NCI-H748 treated with DMSO at 0.1 percent for 48 hours (cell line): ENCODE measurements at regions not wholly inside any gene's neighbourhood (a gene's known extent, or its start where the extent isn't known, plus 50 kb on each side); places are given as distances from the start of the nearest gene placed in this dataset.
"Not testable (repeated sequence)": the region's sequence is repeated elsewhere in the genome, so short reads cannot be mapped to it uniquely, and the experiment has no call there.

Experiments used
- DNase-seq: peaks from one replicate; lab custom pipeline; 2025; lab: John Stamatoyannopoulos, UW

DNA sequence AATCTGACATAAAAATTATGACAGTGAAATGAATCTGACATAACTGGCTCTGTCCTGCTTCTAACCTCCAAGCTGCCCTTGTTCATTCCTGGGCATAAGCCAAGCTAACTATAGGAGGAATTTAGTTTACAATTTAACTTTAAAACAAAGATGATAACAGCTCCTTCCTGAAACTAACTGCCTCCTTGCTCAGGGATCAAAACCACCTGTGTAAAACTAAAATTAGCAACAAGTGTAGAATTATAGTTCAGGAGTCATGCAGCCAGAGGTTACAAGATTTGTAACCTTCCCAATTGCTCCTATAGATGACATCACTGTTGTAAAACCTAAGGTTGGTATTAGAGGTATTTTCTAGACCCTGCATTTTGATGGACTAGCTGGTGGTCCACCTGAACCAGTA, 256.4 kb upstream of the POM121L12 start:
- DNase-seq, result no peak

DNA sequence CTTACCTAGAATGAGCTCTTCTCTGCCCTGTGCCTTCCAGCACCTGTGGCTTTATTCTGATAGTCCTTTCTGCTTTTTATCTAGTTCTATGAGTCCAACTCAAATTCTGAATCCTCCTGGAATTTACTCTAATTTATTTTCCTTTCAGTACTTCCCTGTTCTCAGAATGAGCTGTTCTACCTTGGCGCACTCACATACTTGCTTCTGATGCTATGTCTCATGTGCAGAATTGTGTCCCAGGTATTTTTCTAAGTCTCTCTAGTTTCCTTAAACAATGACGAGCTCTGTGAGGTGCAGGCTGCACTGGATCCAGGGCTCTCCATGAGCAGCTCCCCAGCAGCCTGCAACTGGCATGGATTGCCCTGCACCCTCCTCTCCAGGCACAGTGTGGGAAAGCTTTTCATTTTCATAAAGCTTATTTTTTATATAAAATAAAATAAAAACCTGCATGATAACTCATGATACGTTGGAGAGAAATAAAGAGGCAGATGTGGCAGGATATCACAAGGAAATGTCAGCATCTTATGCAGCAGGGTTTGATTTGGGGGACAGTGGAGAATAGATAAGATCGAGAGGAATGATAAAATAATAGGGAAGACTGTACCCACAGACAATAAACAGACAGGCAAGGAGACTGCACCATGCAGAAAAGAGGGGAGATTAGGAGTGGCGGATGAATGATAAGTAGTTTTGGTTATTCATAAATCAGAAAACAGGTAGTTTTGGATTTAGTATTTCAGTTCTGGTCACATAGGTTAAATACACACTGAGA, 258.2 kb upstream of the POM121L12 start:
- no peak for DNase-seq

DNA sequence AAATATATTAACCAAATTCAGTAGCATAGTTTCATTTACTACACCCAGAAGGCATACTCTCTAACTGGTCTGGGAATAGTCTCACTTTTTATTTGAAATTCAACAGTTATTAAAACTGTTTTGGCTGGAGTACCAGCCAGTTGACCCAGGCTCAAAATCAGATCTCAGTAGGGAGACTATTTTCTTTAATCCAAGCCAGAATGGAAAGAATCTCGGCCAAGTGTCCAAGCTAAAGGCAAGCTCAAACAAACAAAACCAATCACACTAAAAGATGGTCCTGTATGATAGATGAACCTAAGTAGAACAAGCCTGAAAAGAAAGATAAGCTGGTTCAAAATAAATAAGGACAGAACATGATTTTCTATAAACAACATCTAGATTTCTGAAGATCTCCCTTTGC, 259.6 kb upstream of the POM121L12 start:
- no peak for DNase-seq

DNA sequence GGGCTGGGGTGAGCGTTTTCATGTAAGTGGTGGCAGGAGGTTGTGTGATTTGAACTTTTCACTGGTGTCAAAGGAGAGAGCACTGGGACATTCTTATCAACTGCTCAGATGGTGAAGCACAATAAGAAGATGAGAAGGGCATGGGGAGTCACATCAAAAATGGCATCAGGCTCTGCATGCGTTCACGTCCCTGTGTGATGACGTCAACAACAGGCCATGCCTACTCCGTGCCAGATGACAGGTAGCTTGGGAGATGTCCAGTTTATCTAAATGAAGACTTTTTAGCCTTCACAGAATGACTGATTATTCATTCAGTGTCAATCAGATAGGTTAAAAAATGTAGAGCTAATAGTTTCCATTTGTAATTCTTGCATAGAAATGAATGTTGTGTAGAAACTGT, 264.3 kb upstream of the POM121L12 start:
- no peak for DNase-seq

DNA sequence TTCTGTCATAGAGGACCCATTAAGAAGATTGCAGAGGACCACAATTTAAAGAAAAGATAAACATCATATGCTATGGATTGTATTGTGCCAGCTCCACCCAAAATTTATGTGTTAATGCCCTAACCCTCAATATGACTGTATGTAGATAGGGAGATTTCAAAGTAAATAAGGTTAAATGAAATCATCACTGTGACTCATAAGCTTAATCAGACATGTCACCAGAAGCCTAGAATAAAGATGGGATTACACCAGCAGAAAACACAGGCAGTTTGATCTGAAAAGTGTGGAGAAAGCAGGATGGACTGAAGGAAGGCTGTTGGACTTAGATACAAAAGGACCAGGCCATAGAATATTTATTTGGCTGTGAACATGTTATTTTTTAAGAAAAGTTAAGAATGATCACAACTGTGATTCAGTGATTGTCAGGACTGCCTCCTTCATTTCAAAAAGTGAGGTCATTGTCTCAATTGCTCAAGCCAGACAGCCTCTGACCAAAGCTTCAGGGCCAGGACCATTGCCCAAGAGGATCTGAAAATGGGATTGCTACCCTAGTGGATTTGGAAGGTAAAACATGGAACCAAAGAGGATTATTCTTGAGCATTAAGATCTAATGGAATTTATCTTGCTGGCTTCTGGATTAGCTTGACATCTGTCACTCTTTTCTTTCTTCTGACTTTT, 270.8 kb upstream of the POM121L12 start:
- no peak for DNase-seq

DNA sequence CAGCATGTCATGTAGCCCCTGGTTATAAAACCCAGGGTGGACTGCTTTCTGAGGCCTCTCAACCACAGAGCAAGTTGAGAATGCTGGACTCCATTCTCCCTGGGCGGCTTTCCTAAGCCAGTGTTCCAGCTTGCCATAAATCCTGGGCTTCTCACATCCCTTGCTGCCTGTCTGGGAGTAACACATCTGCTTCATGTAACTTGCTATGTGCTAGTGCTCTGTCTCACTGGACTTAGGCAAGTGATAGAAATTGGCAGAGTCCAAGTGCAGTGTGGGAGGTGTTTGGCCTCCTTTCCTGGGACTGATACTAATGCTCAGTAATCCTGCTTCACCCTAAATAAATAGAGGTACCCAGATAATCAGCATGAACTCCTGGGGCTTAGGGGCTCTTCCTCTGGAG, 277.1 kb upstream of the POM121L12 start:
- DNase-seq, result no peak

DNA sequence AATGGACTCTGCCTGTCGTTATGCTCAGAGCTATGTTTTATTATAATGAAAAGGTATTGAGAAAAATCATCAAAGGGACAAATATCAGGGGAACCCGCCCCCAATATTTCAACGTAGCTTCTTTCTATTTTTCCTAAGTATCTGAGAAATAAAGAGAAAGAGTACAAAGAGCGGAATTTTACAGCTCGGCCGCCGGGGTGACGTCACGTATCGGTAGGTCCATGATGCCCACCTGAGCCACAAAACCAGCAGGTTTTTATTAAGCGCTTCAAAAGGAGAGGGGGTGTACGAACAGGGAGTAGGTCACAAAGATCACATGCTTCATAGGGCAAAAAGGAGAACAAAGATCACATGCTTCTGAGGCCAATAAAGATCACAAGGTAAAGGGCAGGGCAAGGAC, 281.6 kb upstream of the POM121L12 start:
- no peak for DNase-seq

DNA sequence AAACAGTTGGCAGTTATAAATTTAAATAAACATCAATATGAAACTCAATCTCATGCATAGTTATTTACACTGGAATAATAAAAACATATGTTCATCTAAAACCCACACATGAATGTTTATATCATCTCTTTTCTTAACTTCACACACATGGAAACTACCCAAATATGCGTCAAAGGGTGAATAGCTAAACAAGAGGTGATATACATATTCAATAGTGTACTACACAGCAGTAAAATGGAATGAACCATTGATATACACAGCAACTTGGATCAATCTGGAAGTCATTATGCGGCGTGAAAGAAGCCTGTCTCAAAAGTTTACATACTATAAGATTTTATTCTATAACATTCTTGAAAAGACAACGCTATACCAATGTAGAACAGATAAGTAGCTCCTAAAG, 282.5 kb upstream of the POM121L12 start:
- DNase-seq, result no peak

DNA sequence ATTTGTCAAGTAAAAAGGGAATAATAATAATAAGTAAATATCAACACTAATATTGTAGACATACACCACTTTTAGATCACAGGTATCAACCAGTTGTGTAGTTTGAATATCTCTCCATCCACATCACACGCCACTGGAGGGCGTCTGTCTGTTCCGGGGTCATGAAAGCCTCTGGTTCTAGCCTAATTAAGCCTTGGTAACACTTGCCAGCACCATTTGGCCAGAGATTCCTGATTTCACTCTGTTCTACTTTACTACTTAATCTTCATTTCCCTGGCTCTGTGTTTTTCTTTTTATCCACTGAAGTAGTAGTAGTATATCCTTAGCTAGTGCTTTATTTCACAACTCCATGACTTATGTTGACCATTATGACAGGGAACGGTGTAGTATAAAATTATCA, 285.6 kb upstream of the POM121L12 start:
- DNase-seq, result no peak

DNA sequence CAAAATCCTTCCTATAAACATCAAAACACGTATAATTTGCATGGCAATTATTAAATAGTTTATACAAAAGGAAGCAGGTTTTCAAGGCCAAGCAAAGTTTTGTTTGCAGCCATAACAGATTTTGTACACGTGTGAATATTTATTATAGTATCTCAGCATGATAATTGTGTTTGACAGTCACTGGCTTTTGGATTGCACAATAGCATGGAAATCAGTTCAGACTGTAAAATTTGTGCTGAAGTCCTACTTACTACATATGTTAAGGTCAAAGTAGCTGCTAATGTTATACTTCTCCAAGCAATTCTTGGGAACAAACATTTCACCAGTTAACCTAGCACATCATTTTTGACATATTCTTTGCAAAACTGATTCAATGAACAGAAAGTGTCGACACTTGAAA, 287.6 kb upstream of the POM121L12 start:
- no peak for DNase-seq

DNA sequence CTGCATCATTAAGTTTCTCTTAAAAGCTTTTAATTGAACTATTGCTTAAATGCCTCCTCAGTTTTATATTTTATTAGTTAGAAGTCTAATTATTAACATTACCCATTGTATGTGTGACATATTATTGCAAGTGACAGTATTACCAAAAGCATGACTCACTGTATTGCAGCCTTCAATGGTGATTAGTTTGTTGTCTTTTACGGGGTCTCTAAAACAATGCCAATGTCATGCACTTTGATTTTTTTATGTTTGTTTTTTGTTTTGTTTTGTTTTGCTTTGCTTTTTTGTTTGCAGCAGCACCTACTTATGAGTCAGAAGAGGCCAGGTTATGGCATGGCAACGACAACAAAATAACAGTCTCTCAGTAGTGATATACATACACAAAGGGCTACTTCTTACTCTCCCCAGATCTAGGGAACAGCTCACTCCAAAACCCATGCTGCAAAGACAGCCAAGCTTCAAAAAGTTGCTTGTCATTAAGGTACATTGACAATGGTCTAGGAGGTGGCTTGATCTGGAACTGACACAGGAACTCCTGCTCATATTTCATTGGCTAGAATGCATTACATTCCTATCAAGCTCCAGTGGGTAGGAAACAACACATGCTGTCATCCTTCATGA, 293.7 kb upstream of the POM121L12 start:
- DNase-seq, result no peak

DNA sequence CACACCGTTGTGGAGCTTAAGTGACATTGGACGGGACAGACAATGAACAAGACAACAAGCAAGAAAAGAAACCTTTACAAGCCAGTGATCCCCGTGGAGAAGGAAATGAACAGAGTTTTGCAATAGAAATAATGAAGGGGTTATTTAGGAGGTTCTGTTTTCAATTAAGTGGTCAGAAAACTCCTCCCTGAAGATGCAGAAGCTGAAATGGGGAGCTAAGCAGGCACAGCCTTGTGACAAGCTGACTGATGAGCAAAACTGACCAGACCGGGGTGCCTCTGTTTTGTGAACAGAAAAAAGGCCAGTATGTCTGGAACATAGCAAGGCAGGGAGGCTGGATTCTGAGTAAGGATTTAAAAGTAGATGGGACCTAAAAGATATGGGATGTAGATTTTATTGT, 299.8 kb upstream of the POM121L12 start:
- no peak for DNase-seq

DNA sequence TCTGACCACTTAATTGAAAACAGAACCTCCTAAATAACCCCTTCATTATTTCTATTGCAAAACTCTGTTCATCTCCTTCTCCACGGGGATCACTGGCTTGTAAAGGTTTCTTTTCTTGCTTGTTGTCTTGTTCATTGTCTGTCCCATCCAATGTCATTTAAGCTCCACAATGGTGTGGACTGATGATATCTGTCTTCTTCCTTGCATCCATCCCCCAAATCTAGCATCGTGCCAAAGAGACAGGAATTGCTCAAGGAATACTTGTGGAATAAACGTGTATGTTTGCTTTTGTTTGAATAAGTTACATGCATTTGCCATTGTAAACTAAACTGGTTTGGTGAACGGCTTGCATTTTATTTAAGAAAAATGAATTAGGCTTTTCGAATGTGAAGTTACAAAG, 306.8 kb upstream of the POM121L12 start:
- not testable (repeated sequence) for DNase-seq

DNA sequence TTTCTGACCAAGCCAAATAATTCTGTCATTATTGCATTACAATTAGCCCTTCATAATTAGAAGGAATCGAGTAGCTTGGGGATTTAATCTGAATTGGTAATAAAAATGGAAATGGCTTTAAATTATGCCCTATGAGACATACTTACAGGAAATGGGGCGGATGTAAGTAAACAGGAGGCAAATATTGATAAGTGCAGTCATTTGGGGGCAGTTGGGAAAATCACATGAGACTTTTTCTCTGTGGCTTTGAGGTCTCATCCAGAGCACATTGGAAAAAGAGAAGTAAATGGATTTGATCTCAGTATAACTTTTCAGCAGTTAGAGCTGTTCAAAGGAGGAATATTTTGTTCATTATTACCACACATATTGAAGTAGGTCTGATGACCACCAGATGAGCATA, 307.8 kb upstream of the POM121L12 start:
- DNase-seq, result peak; percentile 50

DNA sequence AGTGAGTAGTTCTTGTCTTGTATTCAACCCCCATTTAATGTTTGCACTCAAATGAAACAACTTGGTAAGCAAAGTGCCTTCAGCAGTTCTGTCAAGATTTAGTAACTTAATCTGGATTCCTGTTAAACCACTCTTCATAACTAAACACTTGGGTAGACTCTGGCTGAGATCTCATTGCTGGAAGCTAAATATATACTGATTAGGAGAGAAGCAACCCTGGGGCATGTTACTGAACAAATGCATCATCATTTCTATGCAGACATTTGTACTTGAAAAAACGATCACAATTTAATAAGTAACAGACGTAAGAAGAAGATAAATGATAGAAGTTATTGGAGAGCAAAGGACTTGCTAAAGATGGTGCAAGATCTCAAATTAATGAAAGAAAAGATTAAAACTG, 308.4 kb upstream of the POM121L12 start:
- no peak for DNase-seq

DNA sequence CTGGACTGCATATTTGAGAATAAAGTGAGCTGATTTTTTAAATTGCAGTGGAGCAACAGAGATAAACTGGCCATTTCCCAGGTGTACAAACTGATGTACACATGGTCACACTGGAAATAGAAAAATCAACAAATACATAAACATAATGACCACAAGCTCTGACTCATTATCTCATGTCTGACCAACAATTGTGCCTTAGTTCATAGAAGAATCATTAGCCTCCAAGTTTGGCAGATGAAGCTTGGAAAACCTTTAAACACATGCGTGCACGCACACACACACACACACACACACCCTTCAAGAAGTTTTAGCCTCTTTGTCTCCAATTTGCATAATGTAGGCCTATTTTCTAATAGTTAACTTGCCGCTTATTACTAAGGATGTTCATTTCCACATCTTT, 308.9 kb upstream of the POM121L12 start:
- no peak for DNase-seq

DNA sequence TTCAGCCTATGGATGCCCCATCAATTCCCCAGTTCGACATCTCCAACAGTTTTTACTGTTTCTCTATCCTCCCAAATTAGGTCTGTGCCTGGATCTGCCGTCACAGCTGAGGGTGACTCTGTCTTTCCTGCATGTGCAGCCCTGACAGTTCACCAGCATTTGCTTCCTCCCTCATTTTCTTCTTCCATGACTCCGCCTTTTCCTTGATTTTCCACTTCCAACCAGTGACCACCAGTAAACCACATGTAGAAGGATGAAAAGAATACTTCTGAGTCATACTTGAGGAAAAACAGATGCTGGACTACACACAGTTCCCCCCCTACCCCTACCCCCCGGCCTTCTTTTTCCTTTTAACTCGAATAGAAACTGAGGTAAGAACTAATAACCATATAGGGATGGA, 311.8 kb upstream of the POM121L12 start:
- DNase-seq, result no peak

DNA sequence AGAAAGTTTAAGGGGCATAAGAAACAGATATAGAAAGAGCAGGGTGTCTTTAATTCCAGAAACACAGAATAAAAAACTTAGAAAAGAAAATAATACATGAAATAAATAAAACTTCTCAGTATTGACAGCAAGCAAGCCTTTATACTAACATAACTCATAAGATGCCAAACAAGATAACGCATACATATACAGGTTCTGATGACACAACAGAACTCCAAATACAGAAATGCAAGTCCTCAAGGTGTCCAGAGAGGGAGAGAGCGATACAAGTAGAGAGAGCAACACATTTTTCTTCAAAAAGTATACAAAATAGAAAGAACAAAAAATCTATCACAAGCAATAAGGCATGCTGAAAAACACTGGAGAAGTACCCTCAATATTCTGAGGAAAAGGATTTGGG, 314.6 kb upstream of the POM121L12 start:
- DNase-seq, result no peak

DNA sequence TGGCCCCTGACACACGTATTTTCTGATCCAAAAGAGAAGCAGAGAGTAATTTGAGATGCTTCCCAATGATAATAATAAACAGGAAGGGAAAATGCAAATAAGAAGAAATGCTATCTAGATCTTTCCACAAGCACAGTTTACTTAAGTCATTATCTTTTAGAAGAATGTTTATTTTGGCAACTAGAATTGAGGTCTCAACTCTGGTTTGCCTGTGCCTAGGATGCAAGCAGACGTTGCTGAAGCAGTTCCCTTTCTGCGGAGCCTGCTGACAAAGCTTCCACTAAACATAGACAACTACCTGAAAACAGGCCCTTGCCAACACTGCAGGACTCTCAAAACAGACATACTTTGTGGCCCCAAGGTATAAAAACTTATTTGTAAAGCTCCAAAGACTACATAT, 315.8 kb upstream of the POM121L12 start:
- peak; percentile 83 for DNase-seq

DNA sequence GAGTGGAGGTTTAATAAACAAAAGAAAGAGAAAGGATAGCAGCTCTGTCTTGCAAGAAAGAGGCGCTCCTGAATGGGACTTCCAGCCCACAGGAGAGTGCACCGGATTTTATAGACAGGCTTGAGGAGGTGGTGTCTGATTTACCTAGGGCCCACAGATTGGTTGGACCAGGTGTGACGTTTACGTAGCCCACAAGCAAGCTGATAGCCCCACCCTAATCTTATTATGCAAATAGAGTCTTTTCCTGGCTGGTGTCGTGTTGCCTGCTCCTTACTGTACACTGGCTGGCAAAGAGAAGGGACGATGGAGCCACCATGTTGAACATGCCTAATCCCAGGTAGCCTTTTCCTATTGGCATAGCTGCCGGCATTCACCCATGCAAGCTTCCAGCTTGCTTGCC, 319.7 kb upstream of the POM121L12 start:
- no peak for DNase-seq

DNA sequence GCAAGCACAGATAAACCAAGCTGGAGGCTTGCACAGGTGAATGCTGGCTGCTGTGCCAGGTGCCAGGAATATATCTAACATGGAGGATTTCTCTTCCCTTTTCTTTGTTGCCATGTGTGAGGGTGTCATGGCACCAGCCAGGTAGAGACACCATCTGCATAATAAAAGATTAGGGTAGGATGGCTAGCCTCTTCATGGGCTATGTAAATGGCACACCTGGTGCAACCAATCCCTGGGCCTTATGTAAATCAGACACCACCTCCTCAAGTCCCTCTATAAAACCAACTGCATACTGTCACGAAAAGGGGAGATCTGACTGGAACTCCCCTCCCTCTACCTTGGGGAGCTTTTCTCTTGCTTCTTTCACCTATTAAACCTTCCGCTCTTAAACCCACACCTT, 322.5 kb upstream of the POM121L12 start:
- no peak for DNase-seq

DNA sequence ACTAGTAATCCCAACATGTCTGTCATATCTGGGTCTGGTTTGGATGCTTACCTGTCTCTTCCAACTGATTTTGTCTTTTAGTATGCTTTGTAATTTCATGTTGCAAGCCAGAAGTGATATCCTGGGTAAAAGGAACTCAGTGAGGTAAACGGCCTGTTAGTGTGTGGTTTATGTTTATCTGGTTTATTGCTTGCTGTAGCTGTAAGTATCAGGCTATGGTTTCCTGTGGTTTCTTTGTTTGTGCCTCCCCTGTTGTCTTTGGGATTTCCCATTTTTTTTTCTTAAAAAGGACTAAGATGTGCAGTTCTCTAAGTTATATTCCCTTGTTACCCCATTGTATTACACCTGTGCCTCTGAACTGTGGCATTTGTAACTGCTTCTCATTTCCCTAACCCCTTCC, 323.5 kb upstream of the POM121L12 start:
- DNase-seq, result no peak

DNA sequence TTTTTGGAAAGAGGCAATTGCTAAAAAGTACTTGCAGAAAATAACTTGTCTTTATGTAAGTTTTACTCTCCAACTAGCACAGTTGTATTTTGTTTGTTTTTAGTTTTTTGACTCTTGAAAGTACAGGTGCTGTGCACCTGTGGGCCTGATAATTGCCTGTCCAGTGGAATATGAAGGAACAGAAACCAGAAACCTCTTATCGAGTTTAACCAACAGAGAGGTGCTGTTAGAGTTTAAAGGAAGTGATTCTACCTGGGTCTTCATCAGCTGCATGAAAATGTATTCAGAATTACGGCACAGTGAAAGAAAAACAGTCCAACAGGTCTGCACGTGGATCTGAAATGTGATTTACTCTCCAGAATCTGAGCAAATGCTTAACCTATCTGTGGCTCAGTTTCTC, 326.6 kb upstream of the POM121L12 start:
- DNase-seq, result no peak

DNA sequence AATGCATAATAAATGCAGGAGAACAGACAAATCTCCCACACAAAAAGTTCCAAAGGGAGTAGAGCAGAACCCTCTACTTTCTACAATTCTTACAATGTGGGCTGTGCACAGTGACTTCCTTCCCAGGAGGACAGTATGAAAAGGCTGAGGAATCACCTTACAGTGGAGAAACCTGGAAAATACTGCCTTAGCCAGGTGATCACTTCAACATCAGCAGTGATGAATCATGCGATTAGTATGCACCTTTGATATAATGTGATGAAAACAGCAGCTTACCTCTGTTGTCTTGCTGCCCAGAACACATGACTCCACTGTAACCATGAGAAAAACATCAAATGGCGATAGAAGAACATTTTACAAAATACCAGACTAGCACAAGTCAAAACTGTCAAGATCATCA, 329.7 kb upstream of the POM121L12 start:
- no peak for DNase-seq
